ENCODE measurements at regions not wholly inside any gene's neighbourhood (a gene's known extent, or its start where the extent isn't known, plus 50 kb on each side); places are given as distances from the start of the nearest gene placed in this dataset.
"Not testable (repeated sequence)": the region's sequence is repeated elsewhere in the genome, so short reads cannot be mapped to it uniquely, and the experiment has no call there.

DNA sequence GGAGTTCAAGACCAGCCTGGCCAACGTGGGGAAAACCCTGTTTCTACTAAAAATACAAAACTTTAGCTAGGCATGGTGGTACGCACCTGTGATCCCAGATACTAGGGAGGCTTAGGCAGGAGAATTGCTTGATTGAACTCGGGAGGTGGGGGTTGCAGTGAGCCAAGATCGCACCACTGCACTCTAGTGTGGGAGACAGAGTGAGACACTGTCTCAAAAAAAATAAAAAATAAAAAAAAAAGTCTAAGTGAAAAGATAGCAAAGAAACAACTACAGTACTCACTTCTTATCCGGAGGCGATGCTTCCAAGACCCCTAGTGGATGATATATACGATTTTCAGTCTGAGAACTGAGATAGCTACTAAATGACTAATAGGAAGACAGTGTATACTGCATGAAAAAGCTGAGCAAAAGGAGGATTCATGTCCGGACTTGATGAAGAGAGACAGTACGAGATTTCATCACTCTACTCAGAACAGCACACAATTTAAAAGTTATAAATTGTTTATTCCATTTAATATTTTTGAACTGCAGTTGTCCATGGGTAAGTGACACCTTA, 138.7 kb upstream of the GOLGA6L6 start:
- not testable (repeated sequence) for H3K36me3 ChIP-seq; H3K27me3 ChIP-seq; DNase-seq; H3K4me1 ChIP-seq; H3K9me3 ChIP-seq (replicated peaks); H3K4me3 ChIP-seq; H3K27ac ChIP-seq

GRCh38 chr15:20672470-20672869, 130.9 kb upstream of the GOLGA6L6 start:
- Histone ChIP-seq H3K27me3 (no peaks in the 10 kb centered on the region), H3K4me3 (no peak overlapping the region), H3K36me3 (no peaks in the 10 kb centered on the region), H3K4me1 (no peaks in the 10 kb centered on the region), H3K27ac (no peak overlapping the region), H3K9me3 (replicated peaks) (no peaks in the 10 kb centered on the region)
- DNase-seq = no peak

DNA sequence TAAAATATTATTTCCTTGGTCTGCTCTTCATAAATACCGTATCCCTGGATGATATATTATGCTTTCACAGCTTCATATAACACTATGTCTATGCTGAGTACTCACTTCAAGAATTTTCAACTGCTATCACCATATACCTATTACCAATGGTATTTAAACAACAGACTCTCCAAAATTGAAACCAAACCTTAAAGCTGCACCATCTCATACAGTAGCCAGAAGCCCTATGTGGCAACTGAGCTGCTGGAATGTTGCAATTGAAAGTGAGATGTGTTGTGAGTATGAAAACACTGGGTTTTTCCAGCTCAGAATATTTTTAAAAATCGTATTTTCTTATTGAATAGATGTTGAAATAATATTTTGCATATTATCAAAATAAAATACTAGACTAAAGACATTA, 130.1 kb upstream of the GOLGA6L6 start:
- H3K4me1 ChIP-seq = no peaks in the 10 kb centered on the region
- H3K27me3 ChIP-seq = no peaks in the 10 kb centered on the region
- no peak overlapping the region for H3K4me3 ChIP-seq
- H3K9me3 ChIP-seq (replicated peaks) = no peaks in the 10 kb centered on the region
- no peak overlapping the region for H3K27ac ChIP-seq
- DNase-seq = no peak
- no peaks in the 10 kb centered on the region for H3K36me3 ChIP-seq

DNA sequence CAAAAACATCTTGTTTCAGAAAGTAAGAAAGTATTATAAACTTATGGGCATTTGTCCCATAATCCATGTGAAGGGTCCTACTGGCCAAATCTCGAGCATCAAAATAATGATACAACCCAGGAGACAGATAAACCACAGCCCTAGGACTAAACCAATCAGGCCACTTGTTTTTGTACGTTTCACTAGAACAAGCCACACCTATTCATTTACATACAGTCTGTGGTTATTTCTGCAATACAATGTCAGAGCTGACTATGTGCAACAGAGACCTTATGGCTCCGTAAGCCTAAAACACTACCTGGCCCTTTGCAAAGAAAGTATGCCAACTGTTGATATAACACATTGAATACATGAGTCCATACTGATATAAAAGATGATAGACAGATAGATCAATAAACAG, 124.8 kb upstream of the GOLGA6L6 start:
- H3K4me1 ChIP-seq; H3K27ac ChIP-seq; DNase-seq; H3K36me3 ChIP-seq; H3K4me3 ChIP-seq; H3K27me3 ChIP-seq; H3K9me3 ChIP-seq (replicated peaks): not testable (repeated sequence)

DNA sequence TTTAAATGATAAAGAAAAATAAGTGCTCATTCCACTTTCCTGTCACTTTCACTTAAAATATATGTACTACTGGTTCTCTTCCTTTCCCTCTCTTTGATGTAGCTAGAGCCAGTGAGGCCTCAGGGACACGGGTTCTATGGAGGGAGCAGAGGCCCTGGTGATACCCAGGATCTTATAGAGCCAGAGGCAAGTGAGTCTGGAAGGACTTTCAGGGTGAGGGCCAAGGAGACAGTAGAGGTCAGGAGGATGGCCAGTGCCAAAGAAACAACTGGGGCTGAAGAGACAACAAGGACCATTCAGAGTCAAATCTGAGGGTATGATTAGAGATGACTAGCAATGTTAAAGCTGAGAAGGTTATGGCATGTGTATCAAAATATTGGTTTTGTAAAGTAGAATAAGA, 124.1 kb upstream of the GOLGA6L6 start:
- H3K9me3 ChIP-seq (replicated peaks) = no peaks in the 10 kb centered on the region
- DNase-seq = no peak

DNA sequence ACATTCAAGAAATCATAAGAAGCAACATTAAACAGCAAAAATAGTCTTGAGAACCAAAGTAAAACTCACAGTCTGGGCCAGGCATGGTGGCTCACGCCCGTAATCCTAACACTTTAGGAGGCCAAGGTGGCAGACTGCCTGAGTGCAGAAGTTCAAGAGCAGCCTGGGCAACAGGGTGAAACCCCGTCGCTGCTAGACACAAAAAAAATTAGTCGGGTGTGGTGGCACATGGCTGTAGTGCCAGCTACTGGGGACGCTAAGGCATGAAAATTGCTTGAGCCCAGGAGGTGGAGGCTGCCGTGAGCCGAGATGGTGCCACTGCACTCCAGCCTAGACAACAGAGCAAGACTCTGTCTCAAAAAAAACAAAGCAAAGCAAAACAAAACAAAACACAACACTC, 117.7 kb upstream of the GOLGA6L6 start:
- Histone ChIP-seq H3K4me1 (0 out of 2 replicates have a peak, but pooled peaks cover 3% of the 10 kb centered on the region), H3K9me3 (replicated peaks) (0 out of 2 replicates have a peak, but pooled peaks cover 2% of the 10 kb centered on the region), H3K4me3 (no peak overlapping the region), H3K27ac (no peak overlapping the region), H3K36me3 (no peaks in the 10 kb centered on the region), H3K27me3 (peaks cover 12% of the 10 kb centered on the region)
- DNase-seq = no peak

More for the DNA sequence above, 124.1 kb upstream of the GOLGA6L6 start:
- Histone ChIP-seq H3K4me1 (no peaks in the 10 kb centered on the region), H3K36me3 (no peaks in the 10 kb centered on the region), H3K4me3 (no peak overlapping the region), H3K27ac (no peak overlapping the region), H3K27me3 (peaks cover 1% of the 10 kb centered on the region; the same call in 1 of the 2 replicates)

GRCh38 chr15:20658024-20658423, 116.4 kb upstream of the GOLGA6L6 start:
- H3K27me3 ChIP-seq = peaks cover 12% of the 10 kb centered on the region
- H3K36me3 ChIP-seq = no peaks in the 10 kb centered on the region
- DNase-seq = no peak
- no peak overlapping the region for H3K4me3 ChIP-seq
- 0 out of 2 replicates have a peak, but pooled peaks cover 3% of the 10 kb centered on the region for H3K4me1 ChIP-seq
- H3K27ac ChIP-seq = no peak overlapping the region
- H3K9me3 ChIP-seq (replicated peaks) = 0 out of 2 replicates have a peak, but pooled peaks cover 2% of the 10 kb centered on the region

- Histone ChIP-seq H3K4me3 (no peak overlapping the region), H3K36me3 (no peaks in the 10 kb centered on the region), H3K27ac (no peak overlapping the region), H3K27me3 (peaks cover 12% of the 10 kb centered on the region), H3K4me1 (0 out of 2 replicates have a peak, but pooled peaks cover 3% of the 10 kb centered on the region), H3K9me3 (replicated peaks) (0 out of 2 replicates have a peak, but pooled peaks cover 2% of the 10 kb centered on the region)
- DNase-seq = no peak
These were observed 115.5 kb upstream of the GOLGA6L6 start for GRCh38 chr15:20657084-20657483.

DNA sequence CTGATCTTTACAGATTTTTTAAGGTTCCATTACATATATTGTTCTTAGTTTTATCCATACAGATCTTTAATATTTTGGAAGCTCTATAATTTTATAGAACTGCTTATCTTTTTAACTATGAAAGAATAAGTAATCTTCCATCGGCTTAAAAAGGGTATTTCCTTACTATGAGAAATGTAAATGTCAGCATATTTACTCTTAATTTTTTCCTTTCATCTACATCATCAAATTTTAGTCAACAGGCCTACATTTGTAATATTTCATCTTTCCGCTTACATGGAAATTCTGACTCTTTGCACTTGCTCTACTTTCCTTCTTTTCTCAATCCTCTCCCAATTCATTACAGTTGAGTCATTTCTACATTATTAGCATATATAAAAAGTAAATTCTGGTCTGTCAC, 111.3 kb upstream of the GOLGA6L6 start:
- Histone ChIP-seq H3K9me3 (replicated peaks) (0 out of 2 replicates have a peak, but pooled peaks cover 2% of the 10 kb centered on the region), H3K36me3 (no peaks in the 10 kb centered on the region), H3K27me3 (peaks cover 3% of the 10 kb centered on the region; the same call in 1 of the 2 replicates), H3K27ac (no peak overlapping the region), H3K4me1 (0 out of 2 replicates have a peak, but pooled peaks cover 3% of the 10 kb centered on the region), H3K4me3 (no peak overlapping the region)
- no peak for DNase-seq

- not testable (repeated sequence) for H3K36me3 ChIP-seq; H3K27ac ChIP-seq; DNase-seq; H3K4me3 ChIP-seq; H3K4me1 ChIP-seq; H3K9me3 ChIP-seq (replicated peaks)
- H3K27me3 ChIP-seq = peaks cover 28% of the 10 kb centered on the region
These were observed 106.9 kb upstream of the GOLGA6L6 start for GRCh38 chr15:20648402-20648975.

- H3K4me3 ChIP-seq = no peak overlapping the region
- no peaks in the 10 kb centered on the region for H3K36me3 ChIP-seq
- H3K27ac ChIP-seq = no peak overlapping the region
- peaks cover 37% of the 10 kb centered on the region for H3K27me3 ChIP-seq
- DNase-seq = no peak
- H3K9me3 ChIP-seq (replicated peaks) = no peaks in the 10 kb centered on the region
- H3K4me1 ChIP-seq = no peaks in the 10 kb centered on the region
These were observed 105.0 kb upstream of the GOLGA6L6 start for GRCh38 chr15:20646529-20647142.

- no peaks in the 10 kb centered on the region for H3K9me3 ChIP-seq (replicated peaks)
- H3K27me3 ChIP-seq = peaks cover 37% of the 10 kb centered on the region
These were observed 104.4 kb upstream of the GOLGA6L6 start for GRCh38 chr15:20645956-20646355.

DNA sequence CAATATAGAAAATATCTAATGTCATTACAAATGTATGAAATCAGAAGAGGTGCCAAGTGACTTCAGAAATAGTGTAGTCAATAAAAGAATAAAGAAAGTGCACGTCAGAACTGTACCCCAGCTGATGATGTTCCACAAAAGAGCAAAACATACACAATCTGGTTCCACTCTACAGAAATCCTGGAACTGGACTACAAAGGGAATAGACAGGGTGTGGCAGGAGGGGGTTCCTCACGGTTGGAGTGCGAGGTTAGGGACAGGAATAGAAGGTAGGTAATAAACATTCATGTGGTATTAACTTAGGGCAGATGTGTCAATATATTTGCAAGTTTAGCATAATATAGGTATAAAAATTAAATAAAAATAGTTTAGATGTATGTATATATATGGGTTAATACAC, 103.3 kb upstream of the GOLGA6L6 start:
- Histone ChIP-seq H3K9me3 (replicated peaks) (no peaks in the 10 kb centered on the region), H3K4me1 (no peaks in the 10 kb centered on the region), H3K4me3 (no peak overlapping the region), H3K27ac (no peak overlapping the region), H3K27me3 (peaks cover 37% of the 10 kb centered on the region), H3K36me3 (no peaks in the 10 kb centered on the region)
- DNase-seq = no peak

More at GRCh38 chr15:20645956-20646355, 104.4 kb upstream of the GOLGA6L6 start:
- Histone ChIP-seq H3K36me3 (no peaks in the 10 kb centered on the region), H3K4me1 (no peaks in the 10 kb centered on the region), H3K27ac (no peak overlapping the region), H3K4me3 (no peak overlapping the region)
- DNase-seq = no peak

- H3K27ac ChIP-seq = no peak overlapping the region
- no peak overlapping the region for H3K4me3 ChIP-seq
- peaks cover 37% of the 10 kb centered on the region for H3K27me3 ChIP-seq
- no peak for DNase-seq
- no peaks in the 10 kb centered on the region for H3K9me3 ChIP-seq (replicated peaks)
- no peaks in the 10 kb centered on the region for H3K4me1 ChIP-seq
- H3K36me3 ChIP-seq = no peaks in the 10 kb centered on the region
These were observed 102.3 kb upstream of the GOLGA6L6 start for GRCh38 chr15:20643829-20644425.

GRCh38 chr15:20643024-20643770, 101.6 kb upstream of the GOLGA6L6 start:
- H3K36me3 ChIP-seq = no peaks in the 10 kb centered on the region
- H3K27me3 ChIP-seq = peaks cover 37% of the 10 kb centered on the region
- no peaks in the 10 kb centered on the region for H3K4me1 ChIP-seq
- no peak for DNase-seq
- no peaks in the 10 kb centered on the region for H3K9me3 ChIP-seq (replicated peaks)
- no peak overlapping the region for H3K4me3 ChIP-seq
- no peak overlapping the region for H3K27ac ChIP-seq

Measured in SJCRH30 (cell line).